Activated T-cell treated with anti-CD3 and anti-CD28 coated beads, Interleukin-2, amount 50 U/mL, for 72 hours (primary cell): ENCODE measurements at regions not wholly inside any gene's neighbourhood (a gene's known extent, or its start where the extent isn't known, plus 50 kb on each side); places are given as distances from the start of the nearest gene placed in this dataset.

ENCODE experiments used
- ATAC-seq, 2 donors: fragments of 150-1000 bp; cut with Tn5 transposase; replicated peaks in 1 of 2; 2 replicates each; pipeline ENCODE4 v1.10.0; 2021; ENCODE audit warnings: moderate library complexity in 2 of 2, mild to moderate bottlenecking in 1 of 2
- DNase-seq, 2 donors: peaks; one replicate each; pipeline ENCODE4 v3.0.0; 2021 to 2022; ENCODE audit warnings: mixed read lengths in 1 of 2
- H3K27ac Mint-ChIP-seq: one replicate; pipeline ENCODE4 v1.8.0; 2022; ENCODE audit warnings: mild to moderate bottlenecking, moderate library complexity, mixed read lengths
- H3K27me3 Mint-ChIP-seq: one replicate; pipeline ENCODE4 v1.8.0; 2022; ENCODE audit warnings: low read depth, mixed read lengths
- H3K36me3 Mint-ChIP-seq, 2 donors: one replicate each; pipeline ENCODE4 v1.8.0; 2022; ENCODE audit warnings: mixed read lengths in 2 of 2, mild to moderate bottlenecking in 1 of 2; ENCODE audit not compliant: insufficient read depth in 2 of 2
- H3K4me1 Mint-ChIP-seq: one replicate; pipeline ENCODE4 v1.8.0; 2022; ENCODE audit warnings: low read depth, mixed read lengths
- H3K4me3 Mint-ChIP-seq, 2 donors: one replicate each; pipeline ENCODE4 v1.8.0; 2022; ENCODE audit warnings: mild to moderate bottlenecking in 2 of 2, mixed read lengths in 2 of 2, moderate library complexity in 2 of 2
- H3K9me3 Mint-ChIP-seq, 2 donors: one replicate each; pipeline ENCODE4 v1.8.0; 2022; ENCODE audit warnings: mixed read lengths in 2 of 2

DNA sequence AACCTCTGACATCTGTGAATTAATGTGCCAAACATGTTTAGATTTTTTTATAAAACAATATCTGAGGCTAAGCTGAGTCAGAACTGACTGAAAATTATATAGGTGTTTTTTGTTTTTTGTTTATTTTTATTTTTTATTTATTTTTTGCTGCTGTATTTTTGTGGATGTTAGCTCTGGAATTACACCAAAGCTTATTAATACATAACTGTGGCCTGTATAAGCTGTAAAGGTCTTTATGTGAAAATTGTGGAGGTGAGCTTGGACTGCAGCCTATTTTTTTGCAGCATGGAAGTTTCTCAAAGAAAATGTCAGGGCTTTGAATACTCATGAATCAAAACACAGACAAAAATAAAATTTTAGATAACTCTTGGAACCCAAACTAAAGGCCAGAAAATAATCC lies 199.8 kb downstream of the CHRM3 start:
- Mint-ChIP-seq H3K27ac (no peak overlapping the region), H3K9me3 (no peaks in the 10 kb centered on the region), H3K36me3 (no peaks in the 10 kb centered on the region), H3K4me3 (no peak overlapping the region), H3K27me3 (peaks cover 8% of the 10 kb centered on the region), H3K4me1 (peaks cover 14% of the 10 kb centered on the region)
- DNase-seq, result no peak
- ATAC-seq, result no peak

DNA sequence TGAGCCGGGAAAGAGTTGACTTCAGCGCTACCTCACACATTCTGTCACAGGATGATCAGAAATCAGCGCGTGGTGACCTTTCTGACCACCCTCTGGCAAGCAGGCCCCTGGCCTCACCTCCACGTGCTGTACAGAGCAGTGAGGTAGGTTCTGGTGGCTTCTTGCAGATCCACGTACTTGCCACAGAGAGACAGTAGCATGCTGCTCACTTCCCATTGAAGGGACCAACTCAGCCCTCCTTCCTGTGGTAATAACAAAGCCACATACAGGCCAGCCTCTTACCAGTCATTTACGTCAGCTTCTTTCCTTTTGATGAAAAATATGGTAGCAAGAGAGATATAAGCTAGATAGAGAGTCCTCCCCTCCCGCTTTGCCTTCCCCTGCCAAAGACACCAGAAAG lies 200.7 kb downstream of the CHRM3 start:
- peak overlapping the region in 1 of 2 donors; percentile 51 for H3K4me3 Mint-ChIP-seq
- DNase-seq, result peak; percentile 45 to 55
- no peaks in the 10 kb centered on the region for H3K36me3 Mint-ChIP-seq
- peak overlapping the region; percentile 75 for H3K27ac Mint-ChIP-seq
- ATAC-seq, result peak; percentile 100
- H3K4me1 Mint-ChIP-seq, result peaks cover 14% of the 10 kb centered on the region
- no peaks in the 10 kb centered on the region for H3K9me3 Mint-ChIP-seq
- H3K27me3 Mint-ChIP-seq, result peaks cover 8% of the 10 kb centered on the region

DNA sequence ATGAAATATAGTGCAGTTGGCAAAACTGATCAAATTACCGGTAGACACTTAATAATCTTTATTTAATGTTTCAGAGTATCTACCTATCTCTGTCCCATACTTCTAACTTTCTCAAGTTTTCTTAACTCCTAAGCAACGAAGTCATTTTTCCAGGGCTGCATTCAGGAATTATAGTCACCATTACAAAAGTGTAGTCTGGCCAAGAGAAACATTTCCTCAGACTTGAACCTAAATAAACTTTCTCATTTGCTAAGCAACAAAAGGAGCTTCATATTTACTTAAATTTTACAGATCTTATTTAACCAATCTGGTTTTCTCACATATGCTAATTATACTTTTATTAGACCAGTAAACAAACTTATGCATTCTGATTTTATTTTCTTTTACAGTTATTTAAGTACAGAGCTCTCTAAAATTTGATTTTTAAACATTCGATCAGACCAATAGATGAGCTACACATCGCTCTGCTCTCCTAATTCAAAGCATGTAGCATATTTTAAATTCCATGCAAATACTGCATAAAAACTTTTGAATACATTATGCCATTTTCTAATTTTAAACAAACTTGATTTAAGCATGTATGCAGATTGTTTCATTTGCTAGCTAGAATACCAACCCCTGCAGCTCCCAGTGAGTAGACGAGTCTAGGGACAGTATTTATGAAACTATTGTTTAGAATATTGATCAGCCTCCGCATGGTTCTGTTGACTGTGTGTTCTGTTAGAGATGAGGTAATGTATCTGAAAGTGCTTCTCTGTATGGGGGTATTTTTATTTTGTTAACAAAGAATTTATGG lies 201.4 kb downstream of the CHRM3 start:
- Mint-ChIP-seq H3K36me3 (no peaks in the 10 kb centered on the region), H3K27ac (peak overlapping the region; percentile 75), H3K4me3 (no peak overlapping the region), H3K9me3 (no peaks in the 10 kb centered on the region), H3K27me3 (peaks cover 4% of the 10 kb centered on the region), H3K4me1 (peaks cover 14% of the 10 kb centered on the region)
- DNase-seq (no peak), ATAC-seq (no peak)

DNA sequence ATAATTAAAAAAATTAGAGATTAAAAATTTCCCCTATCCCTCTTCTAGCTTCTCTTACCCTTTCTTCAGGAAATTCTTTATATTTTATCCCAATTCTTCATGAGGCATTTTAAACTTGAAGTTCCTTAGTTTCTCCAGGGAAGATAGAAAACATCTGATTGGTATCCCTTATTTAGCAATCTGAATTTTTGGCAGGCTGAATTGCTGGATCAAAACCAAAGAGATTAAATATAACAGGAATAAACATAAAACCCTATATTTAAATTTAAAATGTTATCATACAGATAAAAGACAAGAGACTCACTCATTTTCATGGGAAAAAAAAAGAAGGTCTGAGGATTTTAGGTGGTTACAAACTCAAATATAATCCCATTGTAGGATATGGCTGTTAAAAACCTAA lies 204.2 kb downstream of the CHRM3 start:
- Mint-ChIP-seq H3K27me3 (no peaks in the 10 kb centered on the region), H3K4me3 (no peak overlapping the region), H3K36me3 (no peaks in the 10 kb centered on the region), H3K27ac (no peak overlapping the region), H3K4me1 (peaks cover 9% of the 10 kb centered on the region), H3K9me3 (no peaks in the 10 kb centered on the region)
- no peak for ATAC-seq
- DNase-seq, result no peak

DNA sequence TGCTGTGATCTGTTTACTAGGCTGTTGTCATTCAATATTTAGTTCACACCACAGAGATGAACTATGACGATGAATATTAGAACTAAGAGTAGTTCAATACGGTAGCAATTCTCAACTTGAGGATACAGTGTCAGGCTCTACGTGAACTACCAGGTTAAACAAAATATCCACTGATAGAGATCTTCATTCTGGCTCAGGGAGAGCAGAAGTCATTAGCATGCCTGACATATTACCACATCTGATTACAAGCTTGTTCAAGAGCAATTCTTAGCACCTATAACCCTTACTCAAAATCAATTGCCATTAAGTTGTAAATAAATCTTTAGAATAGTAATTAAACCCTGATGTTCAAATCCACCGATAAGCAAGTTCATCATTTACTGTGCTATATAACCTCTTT lies 207.2 kb downstream of the CHRM3 start:
- Mint-ChIP-seq H3K36me3 (no peaks in the 10 kb centered on the region), H3K4me3 (no peak overlapping the region), H3K27me3 (no peaks in the 10 kb centered on the region), H3K9me3 (no peaks in the 10 kb centered on the region), H3K27ac (no peak overlapping the region), H3K4me1 (no peaks in the 10 kb centered on the region)
- ATAC-seq, result no peak
- DNase-seq, result no peak

DNA sequence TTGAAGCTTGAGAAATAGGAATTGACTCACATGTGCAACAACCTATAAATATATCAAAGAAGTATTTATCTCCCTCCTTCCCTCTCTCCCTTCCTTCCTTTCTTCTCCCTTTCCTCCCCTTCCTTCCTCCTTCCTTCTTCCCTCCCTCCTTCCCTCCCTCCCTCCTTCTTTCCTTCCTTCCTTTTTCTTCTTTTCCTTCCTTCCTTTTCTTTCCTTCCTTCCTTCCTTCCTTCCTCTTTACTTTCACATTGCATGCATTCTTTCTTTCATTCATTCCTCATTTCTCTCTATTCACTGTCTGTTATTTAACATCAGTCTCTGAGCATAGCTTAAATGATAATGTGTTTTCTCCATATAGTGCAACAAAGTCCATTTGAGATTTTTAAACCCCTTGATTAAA lies 214.2 kb downstream of the CHRM3 start:
- DNase-seq (no peak), ATAC-seq (no peak)
- no peaks in the 10 kb centered on the region for H3K4me1 Mint-ChIP-seq
- H3K9me3 Mint-ChIP-seq, result peaks cover 0 to 2% of the 10 kb centered on the region in 2 donors
- no peak overlapping the region for H3K4me3 Mint-ChIP-seq
- no peak overlapping the region for H3K27ac Mint-ChIP-seq
- H3K36me3 Mint-ChIP-seq, result peaks cover 1 to 3% of the 10 kb centered on the region in 2 donors
- H3K27me3 Mint-ChIP-seq, result no peaks in the 10 kb centered on the region

DNA sequence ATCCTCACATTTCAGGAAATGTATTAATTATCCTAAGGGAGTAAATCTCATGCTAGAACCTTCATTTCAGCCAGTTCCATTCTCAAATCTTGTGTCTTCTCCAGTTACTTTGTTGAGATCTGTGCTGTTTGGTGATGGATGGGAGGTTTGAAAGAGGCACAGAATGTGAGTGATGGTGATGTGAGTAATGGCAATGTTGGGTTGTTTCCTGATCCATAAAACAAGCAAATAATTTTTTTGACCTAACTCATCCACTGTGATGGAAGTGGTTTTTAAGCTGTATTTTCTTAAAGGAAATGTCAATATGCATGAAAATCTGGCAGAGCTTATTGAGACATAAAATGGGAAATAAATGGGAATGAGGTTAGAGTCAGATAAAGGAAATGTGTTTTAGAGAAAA lies 214.7 kb downstream of the CHRM3 start:
- no peaks in the 10 kb centered on the region for H3K27me3 Mint-ChIP-seq
- H3K4me1 Mint-ChIP-seq, result no peaks in the 10 kb centered on the region
- H3K36me3 Mint-ChIP-seq, result peaks cover 1 to 3% of the 10 kb centered on the region in 2 donors
- no peak overlapping the region for H3K27ac Mint-ChIP-seq
- no peak for ATAC-seq
- no peak for DNase-seq
- H3K9me3 Mint-ChIP-seq, result peaks cover 0 to 2% of the 10 kb centered on the region in 2 donors
- no peak overlapping the region for H3K4me3 Mint-ChIP-seq

DNA sequence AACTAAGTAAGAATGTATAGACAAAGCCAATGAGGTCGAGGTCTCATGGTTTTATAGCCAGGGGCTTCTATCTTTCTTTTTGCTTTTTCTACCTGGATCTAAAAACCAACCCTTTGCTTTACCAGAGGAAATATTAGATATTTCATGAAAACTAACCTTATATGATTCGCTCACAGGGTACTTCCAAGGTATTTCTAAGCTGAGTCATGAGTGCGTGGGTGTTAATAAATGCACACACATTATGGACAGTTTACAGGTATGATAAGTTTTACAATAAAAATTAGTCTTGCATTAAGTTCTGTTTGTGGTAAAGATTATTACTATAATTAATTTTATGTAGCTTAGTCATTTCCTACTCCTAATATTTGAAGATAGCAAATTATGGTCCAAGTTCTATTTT lies 217.2 kb downstream of the CHRM3 start:
- H3K4me3 Mint-ChIP-seq, result no peak overlapping the region
- H3K9me3 Mint-ChIP-seq, result peaks cover 0 to 2% of the 10 kb centered on the region in 2 donors
- H3K4me1 Mint-ChIP-seq, result no peaks in the 10 kb centered on the region
- H3K36me3 Mint-ChIP-seq, result peaks cover 1 to 3% of the 10 kb centered on the region in 2 donors
- ATAC-seq, result no peak
- H3K27ac Mint-ChIP-seq, result no peak overlapping the region
- no peak for DNase-seq
- no peaks in the 10 kb centered on the region for H3K27me3 Mint-ChIP-seq

DNA sequence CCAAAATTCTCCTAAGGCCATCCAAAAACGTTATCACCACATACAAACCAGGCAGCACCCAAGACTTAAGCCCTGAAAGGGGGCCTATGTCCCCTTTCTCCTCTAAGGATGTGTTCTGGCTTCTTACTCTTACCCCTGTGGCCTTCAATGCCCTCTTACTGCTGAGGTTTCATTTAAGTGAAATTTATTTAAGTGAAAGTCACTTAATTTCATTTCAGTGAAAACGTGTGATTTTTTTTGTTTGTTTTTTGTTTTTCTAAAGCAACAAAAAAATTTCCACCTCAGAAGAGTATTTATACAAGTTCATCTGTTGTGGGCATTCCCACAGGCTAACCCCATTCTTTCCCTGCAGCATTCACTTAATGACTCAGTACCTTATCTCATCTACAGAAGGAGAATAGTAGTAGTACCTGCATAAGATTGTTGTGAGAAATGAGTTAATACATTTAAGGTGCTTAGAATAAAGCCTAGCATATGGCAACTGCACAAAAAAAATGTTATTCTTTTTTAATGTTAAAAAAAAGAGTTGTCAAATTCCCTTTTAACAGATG lies 220.6 kb downstream of the CHRM3 start:
- H3K27me3 Mint-ChIP-seq, result no peaks in the 10 kb centered on the region
- H3K27ac Mint-ChIP-seq, result no peak overlapping the region
- H3K9me3 Mint-ChIP-seq, result no peaks in the 10 kb centered on the region
- no peaks in the 10 kb centered on the region for H3K4me1 Mint-ChIP-seq
- ATAC-seq, result no peak
- no peak for DNase-seq
- H3K4me3 Mint-ChIP-seq, result no peak overlapping the region
- peaks cover 0 to 3% of the 10 kb centered on the region in 2 donors for H3K36me3 Mint-ChIP-seq

DNA sequence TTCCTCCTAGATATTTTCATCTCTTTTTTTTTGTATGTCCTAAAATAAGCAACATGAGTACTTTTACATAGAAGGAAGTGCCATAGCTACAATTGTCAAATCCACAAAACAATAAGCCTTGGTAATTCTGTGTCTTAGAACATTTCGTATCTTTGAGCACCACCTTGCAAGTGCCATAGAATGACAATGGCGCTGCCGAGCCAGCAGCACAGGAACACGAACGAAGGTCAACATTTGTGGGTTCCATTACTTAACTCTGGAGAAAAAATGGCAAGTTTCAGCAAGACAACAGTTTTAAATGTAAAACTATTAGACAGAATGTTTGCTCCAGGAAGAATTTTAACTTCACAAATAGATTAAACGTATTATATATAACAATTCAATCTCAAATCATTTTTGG lies 222.1 kb downstream of the CHRM3 start:
- Mint-ChIP-seq H3K27me3 (no peaks in the 10 kb centered on the region), H3K4me1 (no peaks in the 10 kb centered on the region), H3K27ac (no peak overlapping the region), H3K9me3 (no peaks in the 10 kb centered on the region), H3K4me3 (no peak overlapping the region), H3K36me3 (no peaks in the 10 kb centered on the region)
- ATAC-seq (no peak), DNase-seq (no peak)

DNA sequence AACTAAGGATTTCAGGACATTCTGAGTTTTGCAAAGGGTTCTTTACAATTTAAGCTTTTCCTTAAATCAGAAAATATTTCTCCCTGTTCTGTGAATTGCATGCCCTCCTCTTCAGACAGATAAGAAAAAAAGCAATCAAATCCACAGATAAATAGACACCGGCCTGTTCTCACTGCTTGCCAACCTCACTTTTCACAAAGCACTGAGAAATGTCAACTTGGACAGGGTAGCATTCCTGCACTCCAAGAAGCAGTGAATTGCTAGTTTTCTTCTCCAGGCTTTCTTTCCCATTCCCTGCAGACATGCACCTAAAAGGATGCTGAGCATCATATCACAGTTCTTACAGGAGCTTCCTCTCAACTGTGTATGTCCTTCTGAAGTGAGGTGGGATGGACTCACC lies 226.0 kb downstream of the CHRM3 start:
- ATAC-seq (no peak), DNase-seq (no peak)
- Mint-ChIP-seq H3K27ac (no peak overlapping the region), H3K36me3 (no peaks in the 10 kb centered on the region), H3K9me3 (no peaks in the 10 kb centered on the region), H3K27me3 (no peaks in the 10 kb centered on the region), H3K4me1 (no peaks in the 10 kb centered on the region), H3K4me3 (no peak overlapping the region)

DNA sequence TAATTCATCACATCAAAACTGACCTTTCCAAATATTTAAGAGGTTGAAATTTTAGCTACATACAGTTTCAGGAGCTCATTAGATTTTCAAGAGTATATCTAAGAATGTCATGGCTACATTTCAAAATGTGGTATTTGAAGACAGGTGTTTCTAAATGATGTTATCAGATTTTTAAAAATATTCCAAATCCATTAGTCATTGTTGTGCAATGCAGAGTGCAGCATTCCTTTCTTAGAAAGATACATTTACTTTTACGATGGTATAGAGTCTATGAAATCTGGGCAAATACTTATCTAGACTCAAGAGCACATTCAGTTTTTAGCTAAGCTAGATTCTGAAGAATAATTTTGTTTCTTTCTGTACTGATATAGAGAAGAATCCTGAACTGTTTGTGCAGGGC lies 230.3 kb downstream of the CHRM3 start:
- Mint-ChIP-seq H3K4me1 (no peaks in the 10 kb centered on the region), H3K9me3 (no peaks in the 10 kb centered on the region), H3K27ac (no peak overlapping the region), H3K4me3 (no peak overlapping the region), H3K27me3 (no peaks in the 10 kb centered on the region), H3K36me3 (no peaks in the 10 kb centered on the region)
- no peak for DNase-seq
- ATAC-seq, result no peak

DNA sequence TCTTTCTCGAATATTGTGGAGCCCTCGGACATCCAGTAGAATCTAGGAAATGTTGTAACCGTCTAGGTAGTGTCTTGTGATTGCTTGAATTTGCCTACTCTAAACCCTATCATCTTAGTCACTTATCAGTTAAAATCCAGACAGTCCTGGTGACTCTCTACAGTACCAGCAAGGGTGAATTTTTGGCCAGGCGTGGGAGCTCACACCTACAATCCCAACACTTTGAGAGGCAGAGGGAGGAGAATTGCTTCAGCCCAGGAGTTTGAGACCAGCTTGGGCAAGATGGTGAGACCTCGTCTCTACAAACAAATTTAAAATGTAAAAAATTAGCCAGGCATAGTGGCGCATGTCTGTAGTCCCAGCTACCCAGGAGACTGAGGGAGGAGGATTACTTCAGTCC lies 230.9 kb downstream of the CHRM3 start:
- DNase-seq, result no peak
- no peak for ATAC-seq
- Mint-ChIP-seq H3K4me3 (no peak overlapping the region), H3K27ac (no peak overlapping the region), H3K36me3 (peaks cover 0 to 2% of the 10 kb centered on the region in 2 donors), H3K27me3 (no peaks in the 10 kb centered on the region), H3K4me1 (no peaks in the 10 kb centered on the region), H3K9me3 (peaks cover under 1% of the 10 kb centered on the region in 2 donors)

DNA sequence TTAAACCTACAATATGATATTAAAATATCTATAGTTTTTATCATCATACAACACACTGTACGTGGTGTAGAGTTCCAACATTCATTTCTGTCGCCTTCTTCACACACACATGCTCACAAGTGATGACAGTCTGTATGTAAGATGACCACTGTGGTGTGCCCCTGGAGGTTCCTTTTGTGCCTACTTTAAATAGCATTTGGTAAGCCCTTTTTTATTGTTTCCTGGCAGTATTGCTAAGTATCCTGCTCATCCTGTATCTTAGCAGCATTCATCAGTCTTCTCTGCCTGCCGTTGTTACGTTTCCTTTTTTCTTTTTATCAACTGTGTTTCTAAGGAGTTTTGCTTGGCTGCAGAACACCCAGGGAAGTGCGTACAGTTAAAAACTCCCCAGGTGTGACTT lies 231.4 kb downstream of the CHRM3 start:
- no peak overlapping the region for H3K27ac Mint-ChIP-seq
- peaks cover 3 to 4% of the 10 kb centered on the region in 2 donors for H3K9me3 Mint-ChIP-seq
- no peaks in the 10 kb centered on the region for H3K4me1 Mint-ChIP-seq
- H3K36me3 Mint-ChIP-seq, result peaks cover 0 to 4% of the 10 kb centered on the region in 2 donors
- ATAC-seq (no peak), DNase-seq (no peak)
- H3K4me3 Mint-ChIP-seq, result no peak overlapping the region
- no peaks in the 10 kb centered on the region for H3K27me3 Mint-ChIP-seq
